MM.1S (cell line): ENCODE measurements at regions not wholly inside any gene's neighbourhood (a gene's known extent, or its start where the extent isn't known, plus 50 kb on each side); places are given as distances from the start of the nearest gene placed in this dataset.

Source experiments
- DNase-seq: peaks from one replicate; pipeline ENCODE4 v3.0.0-alpha.2; 2015
- H2AFZ ChIP-seq: fragments of 300-600 bp; sonication (generic); 2 replicates; pipeline ENCODE4 v1.6.0; 2016; ENCODE audit warnings: antibody characterized with exemption, low read length
- H3F3A ChIP-seq: fragments of 300-600 bp; sonication (generic); 2 replicates; pipeline ENCODE4 v1.6.1; 2016; ENCODE audit warnings: mild to moderate bottlenecking, antibody characterized with exemption, low read length, moderate library complexity, mixed read lengths; ENCODE audit not compliant: insufficient read depth
- H3K27ac ChIP-seq: fragments of 300-600 bp; sonication (generic); 2 replicates; pipeline ENCODE4 v1.5.1; 2016; ENCODE audit warnings: mild to moderate bottlenecking, low read length
- H3K27me3 ChIP-seq: fragments of 300-600 bp; sonication (generic); replicated peaks from 2 replicates; pipeline ENCODE4 v1.6.0; 2016; ENCODE audit warnings: low read length; ENCODE audit not compliant: insufficient read depth
- H3K36me3 ChIP-seq: fragments of 300-600 bp; sonication (generic); replicated peaks from 2 replicates; pipeline ENCODE4 v1.6.1; 2016; ENCODE audit warnings: mild to moderate bottlenecking, low read length, mixed read lengths; ENCODE audit not compliant: insufficient read depth
- H3K4me1 ChIP-seq: fragments of 300-600 bp; sonication (generic); 2 replicates; pipeline ENCODE4 v1.6.1; 2016; ENCODE audit warnings: low read length, mixed read lengths
- H3K4me2 ChIP-seq: fragments of 300-600 bp; sonication (generic); 2 replicates; pipeline ENCODE4 v1.6.0; 2016; ENCODE audit warnings: low read depth, low read length
- H3K4me3 ChIP-seq: fragments of 300-600 bp; sonication (generic); 2 replicates; pipeline ENCODE4 v1.5.1; 2016; ENCODE audit warnings: low read length, mixed read lengths
- H3K79me2 ChIP-seq: fragments of 300-600 bp; sonication (generic); 2 replicates; pipeline ENCODE4 v1.6.1; 2016; ENCODE audit warnings: mixed run types, low read length, mixed read lengths
- H3K9ac ChIP-seq: fragments of 300-600 bp; sonication (generic); 2 replicates; pipeline ENCODE4 v1.6.1; 2016; ENCODE audit warnings: low read length, mixed read lengths
- H3K9me2 ChIP-seq: fragments of 300-600 bp; sonication (generic); replicated peaks from 2 replicates; pipeline ENCODE4 v1.6.1; 2016; ENCODE audit warnings: mild to moderate bottlenecking, low read length, mixed read lengths; ENCODE audit not compliant: insufficient read depth
- H3K9me3 ChIP-seq: fragments of 300-600 bp; sonication (generic); replicated peaks from 2 replicates; pipeline ENCODE4 v1.6.1; 2016; ENCODE audit warnings: mild to moderate bottlenecking, low read length, mixed read lengths; ENCODE audit not compliant: insufficient read depth
- H4K20me1 ChIP-seq: fragments of 300-600 bp; sonication (generic); 2 replicates; pipeline ENCODE4 v1.6.1; 2016; ENCODE audit warnings: mild to moderate bottlenecking, low read length, moderate library complexity, mixed read lengths; ENCODE audit not compliant: insufficient read depth
- CTCF ChIP-seq: fragments of 300-600 bp; sonication (generic); IDR thresholded peaks from 2 replicates; pipeline ENCODE4 v1.5.1; 2016; ENCODE audit warnings: antibody characterized with exemption, low read length, mixed read lengths
- EZH2 ChIP-seq: fragments of 300-600 bp; sonication (generic); optimal IDR thresholded peaks from 2 replicates; pipeline ENCODE3; 2017; ENCODE audit warnings: low read depth, mild to moderate bottlenecking, antibody characterized with exemption, low read length, mixed read lengths
- EZH2phosphoT487 ChIP-seq: fragments of 300-600 bp; sonication (generic); IDR thresholded peaks from 2 replicates; pipeline ENCODE4 v1.6.1; 2018; ENCODE audit warnings: antibody characterized with exemption, low read length

GRCh38 chr10:84938117-84938905, 609.9 kb downstream of the CCSER2 start:
- no peaks in the 10 kb centered on the region for H3K9me3 ChIP-seq
- H3K27me3 ChIP-seq: no peaks in the 10 kb centered on the region
- no peak overlapping the region for H3K27ac ChIP-seq
- DNase-seq: no peak
- no peak overlapping the region for H2AFZ ChIP-seq
- H3K4me3 ChIP-seq: no peak overlapping the region
- H4K20me1 ChIP-seq: no peaks in the 10 kb centered on the region
- H3K4me1 ChIP-seq: no peaks in the 10 kb centered on the region
- H3K9ac ChIP-seq: no peak overlapping the region
- no peak overlapping the region for H3K4me2 ChIP-seq
- no peaks in the 10 kb centered on the region for H3K36me3 ChIP-seq
- TF ChIP-seq CTCF (no peak), EZH2phosphoT487 (no peak), EZH2 (no peak)
- no peaks in the 10 kb centered on the region for H3K79me2 ChIP-seq
- H3F3A ChIP-seq: no peaks in the 10 kb centered on the region
- no peaks in the 10 kb centered on the region for H3K9me2 ChIP-seq

DNA sequence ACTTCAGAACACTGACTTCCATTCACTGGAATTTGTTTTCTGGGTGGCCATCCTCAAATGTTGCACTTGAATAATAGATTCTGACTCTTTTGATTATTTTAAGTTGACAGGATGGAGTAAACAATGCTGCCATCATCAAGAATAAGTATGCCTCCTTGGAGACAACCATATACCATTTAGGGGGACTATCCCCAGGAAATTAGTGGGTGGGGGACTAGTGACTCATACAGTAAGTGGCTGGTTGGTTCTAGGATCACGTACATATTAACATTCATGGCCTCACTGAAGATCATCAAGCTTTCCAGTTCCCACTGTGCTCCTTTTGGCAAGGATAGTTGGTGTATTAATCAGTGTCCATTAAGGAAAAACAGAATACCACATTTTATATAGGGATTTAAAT, 615.2 kb downstream of the CCSER2 start:
- Histone ChIP-seq H2AFZ (no peak overlapping the region), H3K9me3 (no peaks in the 10 kb centered on the region), H3K27me3 (no peaks in the 10 kb centered on the region), H3F3A (no peaks in the 10 kb centered on the region), H3K4me2 (no peak overlapping the region), H4K20me1 (no peaks in the 10 kb centered on the region), H3K4me3 (no peak overlapping the region), H3K79me2 (no peaks in the 10 kb centered on the region), H3K27ac (no peak overlapping the region), H3K9ac (no peak overlapping the region), H3K4me1 (no peaks in the 10 kb centered on the region), H3K36me3 (no peaks in the 10 kb centered on the region), H3K9me2 (no peaks in the 10 kb centered on the region)
- no peak for TF ChIP-seq EZH2
- no peak for TF ChIP-seq CTCF
- no peak for TF ChIP-seq EZH2phosphoT487
- no peak for DNase-seq

DNA sequence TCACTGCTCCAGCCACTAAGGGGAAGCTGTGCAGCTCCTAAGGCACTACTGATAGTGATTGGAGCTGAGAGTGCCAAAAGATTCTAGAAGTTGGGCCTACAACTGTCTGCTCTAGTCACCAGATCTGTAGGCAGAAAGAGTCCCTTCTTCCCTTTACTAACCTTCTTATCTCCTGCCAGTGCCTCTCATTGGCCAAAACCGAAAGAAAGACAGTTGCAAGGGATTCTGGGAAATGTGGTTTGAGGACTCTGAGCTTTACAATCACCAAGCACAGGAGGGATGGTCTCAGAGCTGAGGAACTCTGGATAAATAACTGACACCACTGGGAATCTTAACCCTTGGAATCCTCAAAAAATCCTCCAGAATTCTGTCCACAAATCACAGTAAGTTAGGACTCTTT, 615.8 kb downstream of the CCSER2 start:
- no peak for TF ChIP-seq CTCF
- TF ChIP-seq EZH2: no peak
- TF ChIP-seq EZH2phosphoT487: no peak
- Histone ChIP-seq H3F3A (no peaks in the 10 kb centered on the region), H2AFZ (no peak overlapping the region), H3K27ac (no peak overlapping the region), H3K27me3 (no peaks in the 10 kb centered on the region), H3K9ac (no peak overlapping the region), H3K4me3 (no peak overlapping the region), H3K36me3 (no peaks in the 10 kb centered on the region), H4K20me1 (no peaks in the 10 kb centered on the region), H3K79me2 (no peaks in the 10 kb centered on the region), H3K4me2 (no peak overlapping the region), H3K9me3 (no peaks in the 10 kb centered on the region), H3K9me2 (no peaks in the 10 kb centered on the region), H3K4me1 (no peaks in the 10 kb centered on the region)
- DNase-seq: peak; percentile 35
